GM13976 (cell line): ENCODE measurements at regions not wholly inside any gene's neighbourhood (a gene's known extent, or its start where the extent isn't known, plus 50 kb on each side); places are given as distances from the start of the nearest gene placed in this dataset.

Experiments used
- DNase-seq: peaks from one replicate; pipeline ENCODE4 v3.0.0; 2012; ENCODE audit warnings: low spot score
- CTCF ChIP-seq: IDR thresholded peaks from 2 replicates; pipeline ENCODE4 v1.5.1; 2012; ENCODE audit warnings: borderline replicate concordance, mild to moderate bottlenecking; ENCODE audit not compliant: insufficient read depth; ENCODE audit errors: extremely low read depth, missing control alignments, control extremely low read depth
- in situ Hi-C: fragments of 300-500 bp; cut with MboI; formaldehyde crosslinking; loops from one replicate; pipeline ENCODE4 v1.12.0; 2022; ENCODE audit warnings: low sequenced_read_pairs, mixed read lengths, inconsistent platforms; ENCODE audit not compliant: unreplicated experiment

- no peak for TF ChIP-seq CTCF
- in situ Hi-C loops = no loop called here
- no peak for DNase-seq
These were observed 380.1 kb downstream of the THBS2 start for GRCh38 chr6:168873278-168874190.

GRCh38 chr6:168871642-168872315, 381.9 kb downstream of the THBS2 start:
- TF ChIP-seq CTCF = no peak
- in situ Hi-C loops = no loop called here
- no peak for DNase-seq

GRCh38 chr6:168870982-168871381, 382.7 kb downstream of the THBS2 start:
- in situ Hi-C loops = no loop called here
- TF ChIP-seq CTCF = no peak
- no peak for DNase-seq

- no peak for TF ChIP-seq CTCF
These were observed 386.2 kb downstream of the THBS2 start for GRCh38 chr6:168867247-168868102.

GRCh38 chr6:168866534-168866933, 387.1 kb downstream of the THBS2 start:
- no peak for DNase-seq
- in situ Hi-C loops = no loop called here
- no peak for TF ChIP-seq CTCF

More at GRCh38 chr6:168867247-168868102, 386.2 kb downstream of the THBS2 start:
- in situ Hi-C loops = no loop called here
- DNase-seq = no peak

GRCh38 chr6:168865522-168865921, 388.1 kb downstream of the THBS2 start:
- DNase-seq = no peak
- no peak for TF ChIP-seq CTCF
- in situ Hi-C loops = no loop called here
